ENCODE measurements at regions not wholly inside any gene's neighbourhood (a gene's known extent, or its start where the extent isn't known, plus 50 kb on each side); places are given as distances from the start of the nearest gene placed in this dataset.

GRCh38 chr10:128853537-128853936, 613.5 kb upstream of the MGMT start:
- DNase-seq (ENCODE audit: extremely low read depth, low read depth): no peak
- TF ChIP-seq, protein P1, sequence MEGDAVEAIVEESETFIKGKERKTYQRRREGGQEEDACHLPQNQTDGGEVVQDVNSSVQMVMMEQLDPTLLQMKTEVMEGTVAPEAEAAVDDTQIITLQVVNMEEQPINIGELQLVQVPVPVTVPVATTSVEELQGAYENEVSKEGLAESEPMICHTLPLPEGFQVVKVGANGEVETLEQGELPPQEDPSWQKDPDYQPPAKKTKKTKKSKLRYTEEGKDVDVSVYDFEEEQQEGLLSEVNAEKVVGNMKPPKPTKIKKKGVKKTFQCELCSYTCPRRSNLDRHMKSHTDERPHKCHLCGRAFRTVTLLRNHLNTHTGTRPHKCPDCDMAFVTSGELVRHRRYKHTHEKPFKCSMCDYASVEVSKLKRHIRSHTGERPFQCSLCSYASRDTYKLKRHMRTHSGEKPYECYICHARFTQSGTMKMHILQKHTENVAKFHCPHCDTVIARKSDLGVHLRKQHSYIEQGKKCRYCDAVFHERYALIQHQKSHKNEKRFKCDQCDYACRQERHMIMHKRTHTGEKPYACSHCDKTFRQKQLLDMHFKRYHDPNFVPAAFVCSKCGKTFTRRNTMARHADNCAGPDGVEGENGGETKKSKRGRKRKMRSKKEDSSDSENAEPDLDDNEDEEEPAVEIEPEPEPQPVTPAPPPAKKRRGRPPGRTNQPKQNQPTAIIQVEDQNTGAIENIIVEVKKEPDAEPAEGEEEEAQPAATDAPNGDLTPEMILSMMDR (IDR thresholded peaks at IDR 0.05; ENCODE audit: low read depth, low read length, missing control alignments): no peak

DNA sequence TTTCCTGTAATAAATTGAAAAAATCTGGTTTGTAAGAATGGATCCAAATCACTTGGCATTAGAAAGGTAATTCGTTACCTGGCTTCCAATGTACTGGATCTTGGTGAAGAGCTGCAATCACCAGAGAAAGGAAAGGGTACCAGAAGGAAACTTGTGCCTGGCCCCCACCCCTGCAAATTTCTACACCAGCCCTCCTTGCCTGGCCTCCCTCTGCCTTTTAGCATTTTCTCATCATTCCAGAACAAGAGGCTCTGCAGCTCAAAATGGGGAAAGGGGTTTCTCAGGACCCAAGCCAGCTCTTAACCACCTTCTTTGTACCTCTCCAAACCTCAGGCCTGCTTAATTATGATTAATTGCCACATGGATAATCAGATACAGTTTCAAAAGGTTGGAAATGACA, 612.8 kb upstream of the MGMT start:
- TF ChIP-seq, protein P1 (IDR thresholded peaks at IDR 0.05; ENCODE audit: low read depth, low read length, missing control alignments): no peak
- H3K4me3 ChIP-seq (replicated peaks; ENCODE audit: low read depth, low read length): no peak overlapping the region
- DNase-seq (ENCODE audit: extremely low read depth, low read depth): no peak

More at GRCh38 chr10:128853537-128853936, 613.5 kb upstream of the MGMT start:
- H3K4me3 ChIP-seq (replicated peaks; ENCODE audit: low read depth, low read length): no peak overlapping the region

DNA sequence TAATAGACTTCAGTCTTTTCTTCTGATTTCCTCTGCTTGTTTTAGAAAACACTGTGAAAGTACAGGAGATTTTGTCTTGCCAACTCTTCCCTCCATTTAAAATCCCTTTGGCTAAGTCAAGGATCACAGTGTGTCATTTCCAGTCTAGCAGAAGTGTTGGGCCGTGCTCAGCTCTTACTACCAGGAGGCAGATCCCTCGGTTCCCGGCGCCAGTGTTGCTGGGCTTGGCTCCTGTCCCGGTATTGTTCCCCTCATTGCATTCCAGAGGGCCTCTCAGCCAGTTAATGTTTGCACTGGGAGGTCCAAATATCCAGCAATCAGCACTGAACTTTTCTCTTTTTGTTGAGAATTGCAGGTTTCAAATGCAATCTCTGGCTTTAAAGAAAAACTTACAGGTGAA, 612.1 kb upstream of the MGMT start:
- H3K4me3 ChIP-seq (replicated peaks; ENCODE audit: low read depth, low read length): no peak overlapping the region
- DNase-seq (ENCODE audit: extremely low read depth, low read depth): no peak

GRCh38 chr10:128855618-128856428, 611.2 kb upstream of the MGMT start:
- TF ChIP-seq, protein P1 (IDR thresholded peaks at IDR 0.05; ENCODE audit: low read depth, low read length, missing control alignments): no peak
- DNase-seq (ENCODE audit: extremely low read depth, low read depth): no peak
- H3K4me3 ChIP-seq (replicated peaks; ENCODE audit: low read depth, low read length): no peak overlapping the region

More for the DNA sequence above, 612.1 kb upstream of the MGMT start:
- TF ChIP-seq, protein P1 (IDR thresholded peaks at IDR 0.05; ENCODE audit: low read depth, low read length, missing control alignments): no peak

GRCh38 chr10:128859738-128860386, 607.2 kb upstream of the MGMT start:
- H3K4me3 ChIP-seq (replicated peaks; ENCODE audit: low read depth, low read length): no peak overlapping the region
- DNase-seq (ENCODE audit: extremely low read depth, low read depth): no peak

GRCh38 chr10:128860574-128860973, 606.5 kb upstream of the MGMT start:
- no peak for DNase-seq (ENCODE audit: extremely low read depth, low read depth)
- no peak overlapping the region for H3K4me3 ChIP-seq (replicated peaks; ENCODE audit: low read depth, low read length)
- TF ChIP-seq, protein P1 (IDR thresholded peaks at IDR 0.05; ENCODE audit: low read depth, low read length, missing control alignments): no peak

More at GRCh38 chr10:128859738-128860386, 607.2 kb upstream of the MGMT start:
- TF ChIP-seq, protein P1 (IDR thresholded peaks at IDR 0.05; ENCODE audit: low read depth, low read length, missing control alignments): peak; percentile 17

All from HFF-Myc (cell line).